ENCODE measurements at regions not wholly inside any gene's neighbourhood (a gene's known extent, or its start where the extent isn't known, plus 50 kb on each side); places are given as distances from the start of the nearest gene placed in this dataset.

GRCh38 chr3:86814321-86814720, 176.6 kb downstream of the VGLL3 start:
- TF ChIP-seq CTCF (IDR thresholded peaks at IDR 0.05; ENCODE audit: low read length) (no peak), EZH2phosphoT487 (IDR thresholded peaks at IDR 0.05; ENCODE audit: low read length) (no peak), EZH2 (optimal IDR thresholded peaks at IDR 0.05; ENCODE audit: low read depth, low read length) (no peak)
